Fibroblast of upper back skin (primary cell): ENCODE measurements at regions not wholly inside any gene's neighbourhood (a gene's known extent, or its start where the extent isn't known, plus 50 kb on each side); places are given as distances from the start of the nearest gene placed in this dataset.

Experiments
- DNase-seq: peaks from one replicate; pipeline ENCODE4 v3.0.0-alpha.2; 2013

GRCh38 chr3:72590732-72591221, 257.5 kb downstream of the SHQ1 start:
- no peak for DNase-seq

- no peak for DNase-seq
Observed at GRCh38 chr3:72587282-72587681, 261.0 kb downstream of the SHQ1 start.

GRCh38 chr3:72586694-72587093, 261.6 kb downstream of the SHQ1 start:
- no peak for DNase-seq

DNA sequence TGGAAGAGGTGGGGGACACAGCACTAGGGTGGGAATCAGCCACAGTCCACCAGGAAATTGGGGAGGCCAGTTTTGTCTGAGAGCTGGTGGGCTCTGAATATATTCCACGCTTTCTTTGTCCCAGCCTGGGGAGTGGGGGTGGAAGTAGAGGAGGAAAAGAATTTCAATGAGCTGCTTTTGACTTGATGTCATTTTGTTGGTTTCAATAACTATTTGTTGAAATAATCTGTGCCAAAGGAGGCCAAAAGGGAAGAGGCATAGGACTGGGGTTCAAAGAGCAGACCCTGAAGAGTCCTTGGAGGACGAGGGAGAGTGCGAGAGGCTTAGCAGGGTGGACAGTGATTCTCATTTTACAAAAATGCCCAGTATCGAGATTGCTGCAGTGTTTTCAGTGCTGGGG, 262.3 kb downstream of the SHQ1 start:
- DNase-seq: no peak

DNA sequence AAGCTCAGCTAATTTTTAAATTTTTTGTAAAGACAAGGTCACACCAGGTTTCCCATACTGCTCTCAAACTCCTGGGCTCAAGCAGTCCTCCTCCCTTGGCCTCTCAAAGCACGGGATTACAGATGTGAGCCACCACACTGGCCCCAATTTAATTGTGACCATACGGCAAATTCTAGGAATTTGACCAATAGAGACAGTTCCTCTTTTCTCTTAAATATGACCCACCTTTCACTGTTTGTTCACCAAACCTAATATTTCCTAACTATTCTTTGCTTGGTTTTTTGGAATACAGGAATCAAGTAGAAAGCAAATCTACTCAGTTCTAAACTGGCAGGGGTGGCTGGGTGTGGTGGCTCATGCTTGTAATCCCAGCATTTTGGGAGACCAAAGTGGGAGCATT, 264.0 kb downstream of the SHQ1 start:
- DNase-seq: no peak

DNA sequence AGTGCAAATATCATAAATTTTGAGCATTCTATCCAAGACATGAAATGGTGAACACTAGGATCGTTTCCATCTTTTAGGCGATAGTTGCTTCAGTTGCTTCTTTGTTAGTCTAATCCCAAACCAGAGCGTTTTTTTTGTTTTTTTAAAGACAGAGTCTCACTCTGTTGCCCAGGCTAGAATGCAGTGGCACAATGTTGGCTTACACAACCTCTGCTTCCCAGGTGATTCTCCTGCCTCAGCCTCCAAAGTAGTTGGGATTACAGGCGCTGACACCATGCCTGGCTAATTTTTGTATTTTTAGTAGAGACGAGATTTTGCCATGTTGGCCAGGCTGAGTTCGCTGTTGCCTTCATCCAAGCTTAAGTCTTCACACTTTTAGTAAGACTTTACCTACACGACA, 265.3 kb downstream of the SHQ1 start:
- no peak for DNase-seq

GRCh38 chr3:72582211-72582878, 265.9 kb downstream of the SHQ1 start:
- no peak for DNase-seq

- DNase-seq: no peak
Observed at GRCh38 chr3:72580900-72581299, 267.3 kb downstream of the SHQ1 start.

DNA sequence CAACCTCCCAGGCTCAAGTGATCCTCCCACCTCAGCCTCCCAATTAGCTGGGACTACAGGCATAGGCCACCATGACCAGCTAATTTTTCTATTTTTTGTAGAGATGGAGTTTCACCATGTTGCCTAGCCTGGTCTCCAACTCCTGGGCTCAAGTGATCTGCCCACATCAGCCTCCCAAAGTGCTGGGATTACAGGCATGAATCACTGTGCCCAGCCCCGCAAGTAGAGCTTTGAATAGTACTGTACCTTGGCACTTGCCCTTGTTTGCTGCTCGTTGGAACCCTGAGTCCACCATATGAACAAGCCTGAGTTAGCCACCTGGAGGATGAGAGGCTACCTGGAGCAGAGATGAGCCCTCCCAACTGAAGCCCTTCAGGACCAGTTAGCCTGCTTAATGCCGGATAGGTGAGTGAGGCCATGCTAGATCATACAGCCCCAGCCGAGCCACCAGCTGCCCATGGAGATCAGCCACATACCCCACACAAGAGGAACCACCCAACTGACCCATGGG, 267.9 kb downstream of the SHQ1 start:
- no peak for DNase-seq

GRCh38 chr3:72579581-72580245, 268.5 kb downstream of the SHQ1 start:
- DNase-seq: no peak

- DNase-seq: no peak
Observed at GRCh38 chr3:72579191-72579580, 269.1 kb downstream of the SHQ1 start.

- no peak for DNase-seq
Observed at GRCh38 chr3:72577190-72577589, 271.1 kb downstream of the SHQ1 start.

DNA sequence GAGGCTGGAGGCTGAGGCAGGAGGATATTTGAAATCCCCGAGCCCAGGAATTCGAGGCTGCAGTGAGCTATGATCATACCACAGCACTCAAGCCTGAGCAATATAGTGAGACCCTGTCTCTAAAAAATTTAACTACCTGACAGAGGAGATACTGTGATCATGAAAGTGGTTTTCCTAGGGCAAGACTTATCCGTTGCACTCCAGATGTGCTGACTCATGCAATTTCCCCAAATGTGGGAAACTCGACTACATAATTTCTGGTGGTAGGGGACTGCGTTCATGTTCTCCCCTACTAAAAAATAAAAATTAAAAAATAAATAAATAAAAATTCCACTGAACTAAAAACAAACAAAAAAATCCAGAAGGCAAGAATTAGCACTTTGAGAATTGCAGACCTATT, 271.7 kb downstream of the SHQ1 start:
- DNase-seq: no peak

- no peak for DNase-seq
Observed at GRCh38 chr3:72574144-72574543, 274.1 kb downstream of the SHQ1 start.

DNA sequence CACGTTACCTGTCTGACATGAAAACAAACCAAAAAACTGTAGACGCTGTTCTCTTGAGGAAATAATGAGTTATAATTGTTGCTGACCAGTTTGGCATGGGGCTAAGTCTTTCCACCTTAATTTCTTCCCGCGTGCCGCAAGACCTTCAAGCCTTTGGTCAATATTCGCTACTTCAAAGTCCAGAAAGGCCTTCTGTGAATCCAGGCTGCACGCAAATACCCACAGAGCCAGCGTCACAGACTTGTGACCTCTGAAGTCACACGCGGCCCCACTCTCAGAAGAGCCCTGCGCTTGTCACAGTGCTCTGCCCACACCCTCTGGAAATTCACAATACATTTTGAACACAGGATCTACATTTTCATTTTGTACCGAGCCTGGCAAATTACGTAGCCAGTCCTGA, 275.2 kb downstream of the SHQ1 start:
- no peak for DNase-seq

GRCh38 chr3:72572489-72573007, 275.7 kb downstream of the SHQ1 start:
- DNase-seq: no peak

GRCh38 chr3:72571638-72572114, 276.6 kb downstream of the SHQ1 start:
- no peak for DNase-seq

DNA sequence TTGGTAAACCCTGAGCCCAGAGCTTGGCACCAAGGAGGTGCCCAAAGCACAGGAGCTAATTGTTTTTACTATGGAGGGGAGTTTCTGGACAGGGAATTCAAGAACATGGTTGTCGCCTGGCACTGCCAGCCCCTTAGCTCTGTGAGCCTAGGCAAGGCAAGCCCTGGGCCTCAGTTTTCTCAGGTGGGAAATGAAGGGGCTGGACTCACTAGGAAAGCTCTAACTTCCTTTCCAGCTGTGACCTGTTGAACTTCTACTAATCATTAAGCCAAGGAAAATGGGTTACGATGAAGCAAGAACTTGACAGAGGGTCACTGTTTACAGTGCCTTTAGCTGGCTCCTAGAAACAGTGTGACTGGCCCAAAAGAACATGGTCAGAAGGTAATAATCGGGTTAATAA, 277.2 kb downstream of the SHQ1 start:
- DNase-seq: no peak

GRCh38 chr3:72569754-72570440, 278.3 kb downstream of the SHQ1 start:
- DNase-seq: no peak

- DNase-seq: no peak
Observed at GRCh38 chr3:72568083-72568482, 280.2 kb downstream of the SHQ1 start.

- no peak for DNase-seq
Observed at GRCh38 chr3:72567474-72567873, 280.8 kb downstream of the SHQ1 start.

- no peak for DNase-seq
Observed at GRCh38 chr3:72565593-72565992, 282.7 kb downstream of the SHQ1 start.

DNA sequence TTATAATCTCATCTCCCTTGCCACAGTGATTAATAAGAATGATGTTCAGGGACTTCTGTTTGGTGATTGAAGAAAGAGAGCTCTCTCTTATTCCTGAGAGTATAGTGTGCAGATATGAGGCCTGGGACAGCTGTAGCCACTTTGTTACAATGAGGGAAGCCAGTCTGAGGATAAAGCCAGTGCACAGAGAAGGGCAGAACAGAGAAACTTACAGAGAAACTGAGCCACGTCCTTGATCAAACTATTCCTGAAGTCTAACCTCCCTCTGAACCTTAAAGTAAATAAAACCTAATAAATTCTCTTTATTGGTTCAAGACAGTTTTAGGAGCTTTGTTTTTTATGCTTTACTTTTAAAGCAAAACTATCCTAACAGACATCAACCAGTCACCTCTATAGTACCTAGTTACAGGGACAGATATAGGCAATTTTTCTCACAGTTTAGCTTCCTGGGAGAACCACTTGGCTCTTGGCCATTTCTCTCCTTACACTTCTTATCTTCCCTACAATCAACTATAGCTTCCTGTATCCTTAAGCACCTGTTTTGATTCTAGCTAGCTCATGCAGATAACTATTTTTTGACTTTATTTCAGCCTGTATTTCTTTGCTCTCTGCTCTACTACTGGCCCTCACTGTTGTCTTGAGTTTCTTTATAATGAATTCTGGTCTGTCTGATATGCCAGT, 284.4 kb downstream of the SHQ1 start:
- no peak for DNase-seq
